HG03354 (cell line): ENCODE measurements at regions not wholly inside any gene's neighbourhood (a gene's known extent, or its start where the extent isn't known, plus 50 kb on each side); places are given as distances from the start of the nearest gene placed in this dataset.
"Not testable (repeated sequence)": the region's sequence is repeated elsewhere in the genome, so short reads cannot be mapped to it uniquely, and the experiment has no call there.

Experiments used
- ATAC-seq: cut with Tn5 transposase; IDR thresholded peaks from one replicate; pipeline ENCODE4 v1.9.1; 2021; ENCODE audit warnings: mild to moderate bottlenecking; ENCODE audit not compliant: unreplicated experiment, poor library complexity, severe bottlenecking

DNA sequence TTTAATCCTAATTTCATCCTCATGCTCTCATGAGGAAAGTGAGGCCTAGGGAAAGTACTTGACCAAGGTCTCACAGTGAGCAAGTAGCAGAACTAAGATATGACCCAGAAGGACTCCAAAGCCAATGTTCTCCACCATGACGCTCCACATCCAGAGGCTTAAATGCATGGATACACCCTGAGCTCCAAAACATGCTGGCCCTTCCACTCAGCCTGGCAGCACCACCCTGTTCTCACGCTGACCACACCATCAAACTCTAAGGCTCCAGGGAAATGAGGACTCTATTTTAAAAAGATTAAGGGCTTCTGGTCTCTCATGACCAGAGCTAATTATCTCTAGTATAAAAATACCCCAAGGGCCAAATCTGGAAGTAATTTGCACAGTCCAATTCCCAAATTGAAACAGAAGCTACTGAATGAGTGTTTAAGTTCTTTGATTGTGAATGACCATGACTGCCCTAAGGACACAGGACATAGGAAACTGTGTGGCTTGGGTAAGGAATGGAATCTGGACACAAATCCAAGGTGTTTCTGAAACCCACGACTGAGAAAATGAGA, 71.1 kb upstream of the ABLIM1 start:
- no peak for ATAC-seq

DNA sequence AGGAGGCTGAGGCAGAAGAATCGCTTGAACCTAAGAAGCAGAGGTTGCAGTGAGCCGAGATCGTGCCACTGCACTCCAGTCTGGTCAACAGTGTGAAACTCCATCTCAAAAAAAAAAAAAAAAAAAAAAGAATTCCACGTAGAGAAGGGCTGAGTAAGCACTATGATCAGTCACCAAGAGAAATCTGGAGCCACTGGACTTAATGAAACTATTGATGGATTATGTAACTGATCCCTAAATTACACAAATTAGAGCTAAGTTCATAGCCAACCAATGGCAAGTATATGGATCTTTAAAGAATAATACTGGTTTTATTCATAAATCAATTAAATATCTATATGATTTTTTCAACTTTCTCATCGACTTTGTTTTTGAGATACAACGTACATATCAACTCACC, 72.2 kb upstream of the ABLIM1 start:
- ATAC-seq = no peak

- no peak for ATAC-seq
Observed at GRCh38 chr10:114732931-114733330, 74.9 kb upstream of the ABLIM1 start.

GRCh38 chr10:114735946-114736345, 77.9 kb upstream of the ABLIM1 start:
- no peak for ATAC-seq

- ATAC-seq = no peak
Observed at GRCh38 chr10:114743521-114744231, 77.9 kb upstream of the FHIP2A start.

- ATAC-seq = no peak
Observed at GRCh38 chr10:114746531-114746930, 75.0 kb upstream of the FHIP2A start.

- ATAC-seq = no peak
Observed at GRCh38 chr10:114748241-114748640, 73.3 kb upstream of the FHIP2A start.

- no peak for ATAC-seq
Observed at GRCh38 chr10:114749014-114749413, 72.6 kb upstream of the FHIP2A start.

- ATAC-seq = no peak
Observed at GRCh38 chr10:114749510-114749909, 72.1 kb upstream of the FHIP2A start.

- ATAC-seq = no peak
Observed at GRCh38 chr10:114751856-114752255, 69.7 kb upstream of the FHIP2A start.

DNA sequence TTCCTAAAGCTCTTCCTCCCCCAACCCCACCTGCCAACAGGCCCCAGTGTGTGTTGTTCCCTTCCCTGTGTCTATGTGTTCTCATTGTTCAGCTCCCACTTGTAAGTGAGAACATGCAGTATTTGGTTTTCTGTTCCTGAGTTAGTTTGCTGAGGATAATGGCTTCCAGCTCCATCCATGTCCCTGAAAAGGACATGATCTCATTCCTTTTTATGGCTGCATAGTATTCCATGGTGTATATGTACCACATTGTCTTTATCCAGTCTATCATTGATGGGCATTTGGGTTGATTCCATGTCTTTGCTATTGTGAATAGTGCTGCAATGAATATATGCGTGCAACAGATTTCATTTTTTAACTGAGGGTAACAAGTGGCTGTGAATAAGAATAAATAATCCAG, 69.0 kb upstream of the FHIP2A start:
- not testable (repeated sequence) for ATAC-seq

DNA sequence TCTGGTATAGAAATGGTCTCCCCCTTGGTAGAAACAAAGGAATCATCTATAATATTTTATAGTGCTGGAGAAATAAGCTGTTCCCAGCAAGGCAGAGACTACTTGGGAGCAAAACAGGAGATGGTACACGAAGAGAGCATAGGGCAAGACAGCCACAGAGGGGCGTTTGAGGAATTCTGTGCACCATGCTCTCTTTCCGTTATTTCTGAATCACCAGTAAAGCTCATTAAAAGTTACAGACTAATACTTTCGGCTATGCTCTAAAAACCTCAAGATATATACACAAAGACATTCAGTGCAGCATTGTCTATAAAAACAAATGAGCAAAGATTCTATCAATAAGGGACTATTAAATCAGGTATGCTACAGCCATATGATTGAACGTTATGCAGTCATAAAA, 68.5 kb upstream of the FHIP2A start:
- no peak for ATAC-seq

- ATAC-seq = no peak
Observed at GRCh38 chr10:114754445-114755320, 66.9 kb upstream of the FHIP2A start.

GRCh38 chr10:114755537-114755936, 66.0 kb upstream of the FHIP2A start:
- no peak for ATAC-seq

GRCh38 chr10:114758331-114758730, 63.2 kb upstream of the FHIP2A start:
- ATAC-seq = no peak

- ATAC-seq = no peak
Observed at GRCh38 chr10:114761205-114762193, 60.1 kb upstream of the FHIP2A start.

DNA sequence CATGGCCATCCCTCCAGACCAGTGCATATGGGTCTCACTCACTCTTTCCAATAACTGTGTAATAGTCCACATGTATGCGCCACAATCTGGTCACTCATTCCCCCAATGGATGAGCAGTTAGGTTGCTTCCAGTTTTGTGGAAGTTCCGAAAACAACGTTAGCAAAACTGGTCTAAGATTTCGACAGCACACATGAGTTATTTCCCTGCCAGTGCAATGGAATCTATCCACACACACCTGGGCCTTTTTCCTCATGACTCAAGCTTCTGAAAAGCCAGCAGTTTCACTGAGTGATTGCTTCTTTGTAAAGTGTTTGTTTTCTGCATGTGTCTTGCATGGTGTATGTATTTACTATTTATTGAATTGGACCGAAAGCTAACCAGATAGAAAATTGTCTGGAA, 58.8 kb upstream of the FHIP2A start:
- no peak for ATAC-seq

DNA sequence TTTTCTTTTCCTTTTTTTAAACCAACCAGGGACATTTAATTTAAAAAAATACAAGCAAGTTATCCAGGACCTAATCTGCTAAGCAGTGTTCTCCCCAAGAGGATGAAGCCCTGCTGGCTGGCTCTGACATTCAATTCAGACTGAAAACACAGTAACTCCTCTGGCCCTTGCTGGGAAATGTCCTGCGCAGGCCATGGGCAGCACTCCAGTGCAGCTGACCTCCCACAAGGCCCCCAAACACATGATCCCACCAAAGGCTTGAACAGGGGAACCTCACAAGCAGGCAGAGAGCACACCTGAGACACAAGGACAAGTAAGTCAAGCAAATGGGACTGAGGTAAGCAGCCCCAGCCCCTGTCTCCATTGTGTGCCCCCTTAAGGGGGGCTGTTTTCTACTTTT, 56.9 kb upstream of the FHIP2A start:
- no peak for ATAC-seq

GRCh38 chr10:114766470-114766869, 55.1 kb upstream of the FHIP2A start:
- no peak for ATAC-seq
